ENCODE measurements at regions not wholly inside any gene's neighbourhood (a gene's known extent, or its start where the extent isn't known, plus 50 kb on each side); places are given as distances from the start of the nearest gene placed in this dataset.

GRCh38 chr11:69369945-69370344, 76.0 kb downstream of the MYEOV start:
- no peak for TF ChIP-seq ZBTB33 (IDR thresholded peaks at IDR 0.05; ENCODE audit: extremely low read depth, insufficient replicate concordance, low read length)
- TF ChIP-seq EZH2phosphoT487 (IDR thresholded peaks at IDR 0.05; ENCODE audit: borderline replicate concordance), result no peak
- TF ChIP-seq MAX (IDR thresholded peaks at IDR 0.05), result no peak
- no peak for TF ChIP-seq SRF (IDR thresholded peaks at IDR 0.05; ENCODE audit: low read depth)
- TF ChIP-seq REST (IDR thresholded peaks at IDR 0.05; ENCODE audit: low read depth), result no peak
- no peak for TF ChIP-seq SIN3A (IDR thresholded peaks at IDR 0.05; ENCODE audit: low read depth)
- TF ChIP-seq ZFX (IDR thresholded peaks at IDR 0.05), result no peak
- no peak for TF ChIP-seq POLR2A (IDR thresholded peaks at IDR 0.05; ENCODE audit: borderline replicate concordance, extremely low read depth, insufficient read depth, insufficient read length)
- no peak for TF ChIP-seq ATF3 (IDR thresholded peaks at IDR 0.05)
- no peak for TF ChIP-seq CEBPB (IDR thresholded peaks at IDR 0.05; ENCODE audit: low read depth)
- no peak for TF ChIP-seq YY1 (IDR thresholded peaks at IDR 0.05; ENCODE audit: extremely low read depth, insufficient replicate concordance, low read depth, low read length)
- TF ChIP-seq FOSL1 (IDR thresholded peaks at IDR 0.05; ENCODE audit: low read depth), result no peak
- no peak overlapping the region for H3K4me2 ChIP-seq (ENCODE audit: low read length)
- H4K20me1 ChIP-seq (ENCODE audit: insufficient read depth), result no peaks in the 10 kb centered on the region
- H3K9me2 ChIP-seq (ENCODE audit: insufficient read depth), result no peaks in the 10 kb centered on the region
- no peak overlapping the region for H3K27ac ChIP-seq (ENCODE audit: low read depth, low read length)
- CTCF ChIA-PET, result no interaction called here
- H3K4me3 ChIP-seq (replicated peaks in 1 of 2; ENCODE audit: low read depth in 1 of 2, low read length in 2 of 2), result no peak overlapping the region
- H3K27me3 ChIP-seq (ENCODE audit: insufficient read depth, low read length), result no peaks in the 10 kb centered on the region
- RAD21 ChIA-PET (ENCODE audit: low non-redundant PET in 1 of 2, low total read pairs in 2 of 2, uncharacterized antibody in 2 of 2, unreplicated experiment in 2 of 2), result no interaction called here
- no peak overlapping the region for H3K9ac ChIP-seq (ENCODE audit: low read length)
- intact Hi-C loops (cut with micrococcal nuclease), result no loop called here
- peaks cover 2 to 18% of the 10 kb centered on the region in 2 experiments; a peak in 2 of 4 replicates for H3K36me3 ChIP-seq (ENCODE audit: control insufficient read depth in 1 of 2, insufficient read depth in 2 of 2, low read length in 2 of 2)
- no peaks in the 10 kb centered on the region; the same call in 1 of the 2 replicates for H3K79me2 ChIP-seq (ENCODE audit: insufficient read depth, low read length)
- no peak for ATAC-seq
- no peak for DNase-seq (ENCODE audit: low read depth, low spot score)
- H3K9me3 ChIP-seq (ENCODE audit: control insufficient read depth in 1 of 2, insufficient read depth in 1 of 2, low read depth in 1 of 2, low read length in 2 of 2), result no peaks in the 10 kb centered on the region
- peaks cover 11 to 35% of the 10 kb centered on the region in 2 experiments for H3K4me1 ChIP-seq (ENCODE audit: control insufficient read depth in 1 of 2, insufficient read depth in 2 of 2, low read length in 2 of 2)
- no peak overlapping the region for H2AFZ ChIP-seq (ENCODE audit: low read depth, low read length, poor library complexity, severe bottlenecking)
- BruUV-seq (replicated peaks), result no TSS peak
- POLR2A ChIA-PET, result no interaction called here
